Small intestine (tissue), 7 donors: ENCODE measurements at regions not wholly inside any gene's neighbourhood (a gene's known extent, or its start where the extent isn't known, plus 50 kb on each side); places are given as distances from the start of the nearest gene placed in this dataset.
"Not testable (repeated sequence)": the region's sequence is repeated elsewhere in the genome, so short reads cannot be mapped to it uniquely, and the experiment has no call there.

Source experiments
- DNase-seq, 2 donors: peaks; one replicate each; pipeline versions ENCODE4 v3.0.0 to v3.0.0-alpha.2; 2013
- FAIRE-seq: peaks from 2 replicates; lab custom pipeline; 2012; peaks lifted over from hg19 to GRCh38; lab: Jason Lieb, UNC
- H3K27ac ChIP-seq, 3 donors: one replicate each; pipeline ENCODE4 v1.5.1; 2013; ENCODE audit warnings: low read length in 2 of 3, mild to moderate bottlenecking in 2 of 3, control low read depth in 1 of 3, inconsistent platforms in 1 of 3, low read depth in 1 of 3, moderate library complexity in 1 of 3
- H3K27me3 ChIP-seq, 3 donors: one replicate each; pipeline ENCODE4 v1.6.1; 2013; ENCODE audit warnings: low read length in 3 of 3, inconsistent platforms in 1 of 3; ENCODE audit not compliant: control insufficient read depth in 3 of 3, insufficient read depth in 3 of 3
- H3K36me3 ChIP-seq, 3 donors: one replicate each; pipeline ENCODE4 v1.6.1; 2013; ENCODE audit warnings: low read length in 3 of 3, inconsistent platforms in 1 of 3, low read depth in 1 of 3, mild to moderate bottlenecking in 1 of 3, moderate library complexity in 1 of 3; ENCODE audit not compliant: control insufficient read depth in 3 of 3, insufficient read depth in 2 of 3
- H3K4me1 ChIP-seq, 3 donors: one replicate each; pipeline ENCODE4 v1.6.1; 2013; ENCODE audit warnings: low read length in 2 of 3, inconsistent platforms in 1 of 3, low read depth in 1 of 3, mild to moderate bottlenecking in 1 of 3, moderate library complexity in 1 of 3; ENCODE audit not compliant: control insufficient read depth in 3 of 3, insufficient read depth in 2 of 3
- H3K4me3 ChIP-seq, 3 donors: one replicate each; pipeline ENCODE4 v1.5.1; 2013; ENCODE audit warnings: low read length in 3 of 3, control low read depth in 1 of 3, inconsistent platforms in 1 of 3, low read depth in 1 of 3, mild to moderate bottlenecking in 1 of 3, moderate library complexity in 1 of 3
- H3K9me3 ChIP-seq, 2 donors: one replicate each; pipeline ENCODE4 v1.6.1; 2013; ENCODE audit warnings: low read depth in 1 of 2, low read length in 1 of 2; ENCODE audit not compliant: control insufficient read depth in 2 of 2, insufficient read depth in 1 of 2
- WGBS, 3 donors: extraction: QIAGEN DNeasy Blood & Tissue Kit; methylation state at CpG; one replicate each; pipeline ENCODE4 v1.1.7; 2013; 5-methylcytosine and 5-hydroxymethylcytosine counted together
- donor health status: healthy with polysubstance abuse.
- donor health status: control.
- donor health status: control.
- donor health status: Bipolar disorder and iron deficiency.
- donor health status: healthy.

- H3K27ac ChIP-seq = no peak overlapping the region
- DNase-seq (no peak), FAIRE-seq (no peak)
- H3K36me3 ChIP-seq = no peaks in the 10 kb centered on the region
- no peaks in the 10 kb centered on the region for H3K27me3 ChIP-seq
- H3K4me1 ChIP-seq = no peaks in the 10 kb centered on the region
- H3K4me3 ChIP-seq = no peak overlapping the region
- 52 to 83% (median 77%) methylated on average over 3 of the region's 3 CpGs for whole genome bisulfite sequencing, 3 donors
- H3K9me3 ChIP-seq = no peaks in the 10 kb centered on the region
Observed at GRCh38 chr15:81807806-81808205, 238.0 kb downstream of the MEX3B start.

- WGBS, 3 donors = 72 to 87% (median 83%) methylated on average over 2 of the region's 2 CpGs
- Histone ChIP-seq H3K27me3 (no peaks in the 10 kb centered on the region), H3K4me3 (no peak overlapping the region), H3K36me3 (no peaks in the 10 kb centered on the region), H3K4me1 (no peaks in the 10 kb centered on the region), H3K9me3 (no peaks in the 10 kb centered on the region), H3K27ac (no peak overlapping the region)
- FAIRE-seq (no peak), DNase-seq (no peak)
Observed at GRCh38 chr15:81807186-81807585, 238.6 kb downstream of the MEX3B start.

- H3K4me3 ChIP-seq = no peak overlapping the region
- H3K36me3 ChIP-seq = no peaks in the 10 kb centered on the region
- no peak for DNase-seq
- no peaks in the 10 kb centered on the region for H3K9me3 ChIP-seq
- WGBS, 3 donors = 93 to 96% (median 96%) methylated on average over 1 of the region's 1 CpG
- H3K27me3 ChIP-seq = no peaks in the 10 kb centered on the region
- no peak for FAIRE-seq
- H3K27ac ChIP-seq = no peak overlapping the region
- no peaks in the 10 kb centered on the region for H3K4me1 ChIP-seq
Observed at GRCh38 chr15:81795899-81796298, 249.9 kb downstream of the MEX3B start.

- no peaks in the 10 kb centered on the region for H3K36me3 ChIP-seq
- WGBS, 3 donors = 84 to 91% (median 84%) methylated on average over 2 of the region's 2 CpGs
- no peaks in the 10 kb centered on the region for H3K9me3 ChIP-seq
- H3K27me3 ChIP-seq = no peaks in the 10 kb centered on the region
- no peaks in the 10 kb centered on the region for H3K4me1 ChIP-seq
- FAIRE-seq (no peak), DNase-seq (no peak)
- no peak overlapping the region for H3K4me3 ChIP-seq
- H3K27ac ChIP-seq = no peak overlapping the region
Observed at GRCh38 chr15:81792646-81793045, 253.2 kb downstream of the MEX3B start.

GRCh38 chr15:81791322-81791721, 254.5 kb downstream of the MEX3B start:
- DNase-seq, H3K27me3 ChIP-seq, H3K4me1 ChIP-seq, H3K27ac ChIP-seq, H3K9me3 ChIP-seq, H3K36me3 ChIP-seq, FAIRE-seq, H3K4me3 ChIP-seq: not testable (repeated sequence)
- 91 to 94% (median 93%) methylated on average over 2 of the region's 2 CpGs for WGBS, 3 donors

- H3K4me3 ChIP-seq = no peak overlapping the region
- H3K4me1 ChIP-seq = no peaks in the 10 kb centered on the region
- no peak for FAIRE-seq
- no peak overlapping the region for H3K27ac ChIP-seq
- no peaks in the 10 kb centered on the region for H3K36me3 ChIP-seq
- WGBS, 3 donors = 82 to 88% (median 88%) methylated on average over 4 of the region's 4 CpGs
- DNase-seq = no peak
- no peaks in the 10 kb centered on the region for H3K27me3 ChIP-seq
- H3K9me3 ChIP-seq = no peaks in the 10 kb centered on the region
Observed at GRCh38 chr15:81789403-81789802, 256.4 kb downstream of the MEX3B start.

GRCh38 chr15:81786776-81787175, 259.0 kb downstream of the MEX3B start:
- Histone ChIP-seq H3K4me1 (no peaks in the 10 kb centered on the region), H3K36me3 (no peaks in the 10 kb centered on the region), H3K27me3 (no peaks in the 10 kb centered on the region), H3K9me3 (no peaks in the 10 kb centered on the region), H3K27ac (no peak overlapping the region), H3K4me3 (no peak overlapping the region)
- no peak for DNase-seq
- FAIRE-seq = no peak
- 81 to 88% (median 84%) methylated on average over 4 of the region's 4 CpGs for WGBS, 3 donors

GRCh38 chr15:81785679-81786078, 260.1 kb downstream of the MEX3B start:
- H3K4me3 ChIP-seq = no peak overlapping the region
- DNase-seq (no peak), FAIRE-seq (no peak)
- no peaks in the 10 kb centered on the region for H3K36me3 ChIP-seq
- H3K9me3 ChIP-seq = no peaks in the 10 kb centered on the region
- 87 to 93% (median 91%) methylated on average over 5 of the region's 5 CpGs for WGBS, 3 donors
- no peaks in the 10 kb centered on the region for H3K27me3 ChIP-seq
- no peak overlapping the region for H3K27ac ChIP-seq
- H3K4me1 ChIP-seq = no peaks in the 10 kb centered on the region

GRCh38 chr15:81785181-81785580, 260.6 kb downstream of the MEX3B start:
- Histone ChIP-seq H3K9me3 (no peaks in the 10 kb centered on the region), H3K27ac (no peak overlapping the region), H3K36me3 (no peaks in the 10 kb centered on the region), H3K4me3 (no peak overlapping the region), H3K27me3 (no peaks in the 10 kb centered on the region), H3K4me1 (no peaks in the 10 kb centered on the region)
- DNase-seq = no peak
- no peak for FAIRE-seq
- 59 to 65% (median 61%) methylated on average over 4 of the region's 4 CpGs for WGBS, 3 donors
